HG02981 (cell line): ENCODE measurements at regions not wholly inside any gene's neighbourhood (a gene's known extent, or its start where the extent isn't known, plus 50 kb on each side); places are given as distances from the start of the nearest gene placed in this dataset.

Experiments used
- ATAC-seq: cut with Tn5 transposase; IDR thresholded peaks from one replicate; pipeline ENCODE4 v1.9.1; 2021; ENCODE audit warnings: mild to moderate bottlenecking, moderate library complexity; ENCODE audit not compliant: unreplicated experiment

DNA sequence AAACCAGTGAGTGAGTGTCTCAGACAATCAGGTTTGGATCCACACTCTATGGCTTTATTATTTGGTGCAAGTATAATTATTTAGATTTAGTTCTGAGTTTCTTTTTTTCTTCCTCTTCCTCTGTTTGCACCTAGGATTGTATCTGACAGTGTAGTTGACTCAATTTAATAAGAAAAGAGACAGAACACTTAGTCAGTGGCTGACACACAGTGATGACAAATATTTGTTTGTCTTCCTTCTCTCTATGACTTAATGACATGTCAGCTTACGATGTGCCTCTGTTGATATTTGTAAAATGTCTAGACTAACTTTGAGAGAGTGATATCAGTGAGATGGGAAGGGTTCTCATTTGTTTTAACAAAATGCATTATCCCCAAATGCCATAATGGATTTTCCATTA, 129.5 kb upstream of the SLC10A2 start:
- ATAC-seq, result no peak

DNA sequence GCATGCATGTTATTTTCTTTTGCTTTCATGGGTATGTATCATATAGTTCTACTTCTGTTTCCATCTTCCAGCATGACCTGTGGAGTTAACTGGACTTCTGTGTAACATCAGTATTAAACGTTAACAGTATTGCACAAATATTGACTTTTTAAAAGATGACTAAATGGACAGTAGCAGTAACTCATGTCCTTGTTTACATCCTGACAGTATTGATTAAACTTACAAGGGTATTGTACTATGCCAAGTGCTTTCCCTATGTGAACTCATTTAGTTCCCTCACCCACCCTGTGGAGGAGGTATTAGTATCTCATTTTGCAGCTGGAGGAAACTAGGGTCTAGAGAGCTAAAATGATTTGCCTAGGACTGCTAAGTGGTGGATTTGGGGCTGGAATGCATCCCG, 128.7 kb upstream of the SLC10A2 start:
- no peak for ATAC-seq

DNA sequence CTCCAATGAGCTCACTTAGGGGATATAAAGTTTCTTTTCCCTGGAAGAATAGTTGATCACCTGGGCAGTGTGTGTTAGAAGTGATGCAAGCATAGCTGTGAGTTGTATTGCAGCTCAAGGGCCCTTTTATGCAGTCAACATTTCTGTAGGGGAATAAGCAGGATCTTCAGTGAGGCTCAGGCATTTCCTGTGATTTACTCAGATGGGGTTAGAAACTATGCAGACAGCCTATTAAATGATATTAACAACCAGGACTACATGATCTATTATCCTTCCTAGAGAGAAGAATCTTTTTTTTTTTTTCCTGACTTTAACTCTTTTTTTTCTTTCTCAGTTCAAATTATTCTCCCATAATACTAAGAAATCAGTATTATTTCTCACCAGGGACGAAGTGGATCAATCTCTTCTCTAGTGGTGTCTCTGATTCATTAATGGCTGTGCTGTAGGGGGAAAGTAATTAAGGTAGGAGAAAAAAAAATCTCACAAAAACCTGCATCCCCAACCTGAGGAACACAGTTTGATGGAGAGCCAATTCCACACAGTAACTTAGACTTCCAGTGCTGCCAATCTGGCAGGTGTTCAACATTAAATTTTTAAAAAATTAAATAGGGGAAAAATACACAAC, 126.4 kb upstream of the SLC10A2 start:
- ATAC-seq, result no peak

DNA sequence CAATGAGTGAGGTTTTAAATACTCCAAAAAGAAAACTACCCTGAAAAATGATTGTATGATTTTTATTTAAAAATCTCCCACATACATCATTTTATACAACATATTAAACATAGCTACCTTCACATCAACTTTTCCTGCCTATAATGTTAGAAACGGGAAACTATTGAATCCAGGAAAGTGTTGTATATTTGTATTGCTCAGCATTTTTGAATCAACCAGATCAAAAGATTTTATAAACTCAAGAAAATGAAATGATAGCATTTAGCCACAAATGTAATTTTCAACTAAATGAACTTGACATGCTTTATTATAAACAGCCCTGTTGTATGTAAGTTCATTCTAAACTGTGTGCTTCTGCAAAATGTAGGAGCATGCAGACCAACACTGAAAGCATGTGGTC, 124.6 kb upstream of the SLC10A2 start:
- ATAC-seq, result no peak

DNA sequence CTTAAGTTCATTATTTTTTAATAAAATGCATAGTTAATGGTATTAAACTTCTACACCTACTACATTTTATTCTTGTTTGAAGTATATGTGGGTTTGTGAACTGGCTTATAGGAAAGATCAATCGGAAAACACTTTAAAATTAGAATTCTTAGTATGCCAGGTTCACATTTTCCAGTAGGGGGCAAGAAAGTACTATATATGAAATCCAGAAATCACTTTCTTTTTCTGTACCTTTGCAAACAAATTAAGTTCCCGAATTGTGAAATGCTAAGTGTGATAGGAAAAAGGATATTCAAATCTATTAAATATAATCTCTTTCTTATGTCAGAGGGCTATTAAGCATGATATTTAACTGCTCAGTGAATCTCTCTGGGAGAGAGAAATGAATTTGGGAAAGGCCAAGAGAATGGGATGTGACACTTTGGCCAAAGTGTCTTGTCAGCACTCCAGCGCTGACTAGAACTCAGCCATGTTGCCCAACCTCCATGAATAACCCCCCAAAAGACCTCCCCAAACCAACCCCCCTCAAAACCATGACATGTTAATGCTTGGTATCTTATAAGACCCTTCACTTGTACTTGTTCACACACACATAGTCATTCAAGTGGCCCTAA, 122.6 kb upstream of the SLC10A2 start:
- peak; percentile 41 for ATAC-seq

DNA sequence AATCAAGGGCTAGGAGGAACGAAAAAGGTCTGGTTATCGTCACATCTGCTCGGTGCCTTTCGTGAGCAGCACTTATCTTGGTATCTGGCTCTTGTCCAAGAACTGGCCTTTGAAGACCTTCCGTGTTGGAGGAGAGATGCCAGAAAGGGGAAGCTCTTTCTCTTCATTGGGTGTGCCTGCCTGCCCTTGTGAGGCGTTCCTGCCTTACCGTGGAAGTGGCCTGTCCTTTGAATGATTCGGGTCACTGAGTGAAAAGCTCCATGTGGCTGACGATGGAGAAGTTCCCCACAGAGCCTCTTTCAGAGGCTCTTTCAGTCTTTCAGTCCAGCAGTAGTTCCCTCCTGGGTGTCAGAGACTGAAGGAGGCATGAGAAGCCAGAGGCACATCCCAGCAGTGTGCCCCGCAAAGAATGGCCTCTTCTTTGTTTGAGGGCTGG, 121.5 kb upstream of the SLC10A2 start:
- ATAC-seq, result no peak

DNA sequence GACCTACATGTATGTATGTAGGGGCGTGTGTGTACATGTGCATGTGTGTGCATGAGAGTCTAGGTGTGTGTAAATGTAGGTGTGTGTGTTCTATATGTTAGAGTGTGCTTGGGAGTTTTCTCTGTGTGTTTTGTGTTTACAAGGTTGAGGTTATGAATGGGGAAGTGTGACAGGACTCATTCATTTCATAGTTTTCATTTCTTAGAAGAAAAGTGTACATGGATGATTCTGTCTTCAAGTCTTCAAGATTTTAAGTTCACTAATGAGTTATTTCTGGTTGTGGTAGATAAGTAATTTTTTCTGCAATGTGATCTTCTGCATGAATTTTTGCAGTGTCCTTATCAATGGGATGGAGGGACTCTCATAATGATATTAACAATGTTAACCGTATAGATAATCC, 118.2 kb upstream of the SLC10A2 start:
- ATAC-seq, result peak; percentile 55

DNA sequence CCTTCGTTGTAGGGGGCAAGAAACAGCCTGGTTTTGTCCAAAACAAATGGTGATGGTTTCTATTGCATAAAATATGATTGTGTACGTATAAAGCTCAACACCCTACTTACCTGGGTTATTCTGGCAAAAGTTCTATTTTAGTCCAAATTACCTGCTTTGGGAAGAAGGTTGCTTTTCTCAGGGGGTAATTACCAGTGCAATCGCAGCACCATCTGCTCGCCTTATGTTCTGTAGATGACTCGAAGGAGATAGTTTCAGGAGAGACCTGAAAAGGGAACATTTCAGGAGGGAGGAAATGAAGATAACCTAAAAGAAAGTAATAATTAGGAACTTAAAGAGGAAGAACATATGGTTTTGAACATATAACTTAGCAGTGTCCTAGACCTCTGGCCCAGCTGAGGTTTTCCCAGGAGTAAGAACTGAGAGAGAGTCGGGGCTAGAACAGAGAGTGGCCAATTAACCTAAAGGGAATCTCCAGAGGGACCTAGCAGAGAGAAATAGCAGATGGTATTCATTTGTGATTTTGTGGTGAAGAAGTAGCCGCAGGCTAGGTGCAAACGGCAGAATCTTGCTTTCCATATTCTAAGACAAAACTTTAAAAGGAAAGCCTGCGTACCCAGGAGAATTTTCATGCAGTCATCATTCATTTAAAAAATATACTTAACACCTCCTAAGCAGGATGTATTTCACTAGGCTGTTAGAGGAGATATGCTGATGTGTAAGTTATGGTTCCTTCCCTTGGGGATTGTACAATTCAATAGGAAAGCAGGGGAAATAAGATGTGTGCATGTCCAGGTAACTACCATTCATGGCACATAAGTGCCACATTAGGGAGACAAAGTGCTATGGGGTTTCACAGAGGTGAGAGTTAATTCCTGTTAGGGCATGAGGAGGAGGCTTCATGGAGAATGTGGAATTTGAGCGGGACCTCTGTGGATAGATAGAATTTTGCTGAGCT, 113.0 kb upstream of the SLC10A2 start:
- no peak for ATAC-seq

DNA sequence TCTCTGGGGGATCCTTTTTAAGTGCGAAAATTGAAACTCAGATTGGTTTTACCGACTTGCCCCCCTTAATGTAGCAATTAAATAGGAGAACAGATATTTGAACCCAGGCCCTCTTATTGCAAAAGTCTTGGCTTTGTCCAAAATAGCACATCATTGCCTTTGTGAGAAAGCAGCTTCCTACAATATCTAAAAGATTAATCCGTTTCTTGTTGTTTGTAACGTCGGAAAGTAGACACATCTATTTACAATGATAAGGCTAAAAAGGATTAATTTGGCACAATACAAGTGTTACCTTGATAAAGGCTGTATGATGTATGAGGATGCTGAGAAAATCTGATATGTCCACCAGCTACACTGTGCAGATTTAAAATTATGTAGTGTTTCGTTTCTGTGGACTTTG, 108.7 kb upstream of the SLC10A2 start:
- no peak for ATAC-seq

DNA sequence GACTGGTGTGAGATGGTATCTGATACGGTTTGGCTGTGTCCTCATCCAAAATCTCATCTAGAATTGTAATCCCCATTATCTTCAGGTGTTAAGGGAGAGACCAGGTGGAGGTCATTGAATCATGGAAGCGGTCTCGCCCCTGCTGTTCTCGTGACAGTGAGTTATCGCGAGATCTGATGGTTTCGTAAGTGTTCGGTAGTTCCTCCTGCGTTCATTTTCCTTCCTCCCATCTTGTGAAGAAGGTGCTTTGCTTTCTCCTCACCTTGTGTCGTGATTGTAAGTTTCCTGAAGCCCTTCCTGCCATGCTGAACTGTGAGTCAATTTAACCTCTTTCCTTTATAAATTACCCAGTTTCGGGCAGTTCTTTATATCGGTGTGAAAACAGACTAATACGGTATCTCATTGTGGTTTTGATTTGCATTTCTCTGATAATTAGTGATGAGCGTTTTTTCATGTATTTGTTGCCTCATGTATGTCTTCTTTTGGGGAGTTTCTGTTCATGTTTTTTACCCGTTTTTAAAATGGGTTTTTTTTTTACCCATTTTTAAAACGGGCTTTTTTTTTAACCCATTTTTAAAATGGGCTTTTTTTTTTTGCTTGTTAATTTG, 102.8 kb upstream of the SLC10A2 start:
- no peak for ATAC-seq

DNA sequence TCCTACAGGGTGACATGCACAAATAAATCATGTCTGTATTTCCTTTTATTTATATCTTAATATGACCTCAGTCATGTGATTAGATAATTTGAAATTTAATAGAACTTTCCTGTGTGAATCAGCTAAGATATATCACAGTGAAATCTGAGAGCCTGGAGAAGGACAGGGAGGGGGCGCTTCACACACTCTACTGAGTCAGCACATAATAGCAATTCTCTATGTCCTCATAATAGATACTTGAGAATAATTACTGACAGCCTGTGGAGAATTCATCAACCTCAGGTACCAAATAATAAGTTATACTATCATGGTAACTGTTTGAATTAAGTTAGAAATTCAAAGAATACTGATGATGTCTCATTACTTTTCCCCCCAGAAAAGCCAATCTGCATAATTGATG, 98.0 kb upstream of the SLC10A2 start:
- ATAC-seq, result no peak

DNA sequence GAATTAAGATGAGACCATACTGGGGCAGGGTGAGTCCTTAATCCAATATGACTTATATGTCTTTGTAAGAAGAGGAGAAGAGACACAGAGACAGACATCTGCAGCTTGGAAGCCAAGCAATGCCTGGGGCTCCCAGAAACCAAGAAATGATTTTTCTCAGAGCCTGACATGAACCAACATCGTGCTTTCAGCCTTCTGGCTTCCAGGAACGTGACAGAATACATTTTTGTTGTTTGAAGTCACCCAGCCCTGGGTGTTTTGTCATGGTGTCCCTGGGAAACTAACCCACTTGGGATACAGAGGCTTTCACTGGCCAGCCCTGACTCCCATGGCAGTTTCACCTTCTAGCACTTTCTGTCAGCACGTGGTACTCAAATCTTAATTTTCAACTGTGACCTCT, 95.3 kb upstream of the SLC10A2 start:
- no peak for ATAC-seq

DNA sequence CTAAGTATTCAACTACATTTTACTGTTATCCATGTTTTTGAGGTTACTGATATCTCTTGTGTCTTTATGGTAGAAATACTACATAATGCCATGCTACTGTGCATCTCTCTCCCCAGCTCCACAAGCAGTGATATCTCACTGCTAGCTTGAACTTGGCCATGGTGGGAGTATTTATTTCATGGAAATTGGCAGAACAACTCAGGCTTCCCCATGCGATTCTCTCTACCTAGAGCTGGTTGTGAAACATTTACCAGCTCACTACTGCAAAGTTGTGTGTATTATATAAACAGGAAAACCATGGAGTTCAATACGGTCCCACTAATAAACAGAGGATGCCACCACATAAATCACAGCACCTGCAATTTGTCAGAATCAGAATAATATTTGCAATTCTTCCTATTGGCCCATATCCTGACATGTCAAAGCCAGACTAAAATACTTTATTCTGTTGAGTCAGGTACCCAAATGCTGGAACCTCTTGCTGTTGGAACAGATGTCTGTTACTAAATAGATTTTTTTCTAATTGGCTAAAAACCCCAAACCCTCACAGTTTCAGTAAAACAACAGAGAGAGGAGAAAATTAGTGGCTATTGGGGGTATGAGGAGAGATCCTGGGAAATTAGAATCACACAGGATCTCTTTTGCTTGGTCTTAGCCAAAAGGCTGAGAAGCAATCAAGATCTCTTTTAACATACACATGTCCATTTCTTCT, 91.4 kb upstream of the SLC10A2 start:
- no peak for ATAC-seq

DNA sequence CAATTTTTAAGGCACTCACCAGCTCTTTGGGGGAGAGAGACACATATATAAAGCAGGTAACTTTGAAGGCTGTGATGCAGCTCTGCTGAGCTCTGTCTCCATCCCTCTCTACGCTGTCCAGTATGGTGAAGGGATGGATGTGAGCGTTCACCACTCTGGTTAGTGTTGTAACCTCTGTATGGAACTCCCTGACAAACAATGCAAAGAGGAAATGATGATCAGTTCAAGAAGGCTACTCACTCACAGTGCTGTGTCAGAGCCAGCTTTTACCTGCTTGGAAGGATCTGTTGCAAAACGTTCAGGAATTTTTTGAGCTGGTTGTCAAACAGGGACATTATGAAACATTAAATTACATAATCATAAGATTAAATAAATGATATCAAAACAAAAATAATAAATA, 90.8 kb upstream of the SLC10A2 start:
- no peak for ATAC-seq

DNA sequence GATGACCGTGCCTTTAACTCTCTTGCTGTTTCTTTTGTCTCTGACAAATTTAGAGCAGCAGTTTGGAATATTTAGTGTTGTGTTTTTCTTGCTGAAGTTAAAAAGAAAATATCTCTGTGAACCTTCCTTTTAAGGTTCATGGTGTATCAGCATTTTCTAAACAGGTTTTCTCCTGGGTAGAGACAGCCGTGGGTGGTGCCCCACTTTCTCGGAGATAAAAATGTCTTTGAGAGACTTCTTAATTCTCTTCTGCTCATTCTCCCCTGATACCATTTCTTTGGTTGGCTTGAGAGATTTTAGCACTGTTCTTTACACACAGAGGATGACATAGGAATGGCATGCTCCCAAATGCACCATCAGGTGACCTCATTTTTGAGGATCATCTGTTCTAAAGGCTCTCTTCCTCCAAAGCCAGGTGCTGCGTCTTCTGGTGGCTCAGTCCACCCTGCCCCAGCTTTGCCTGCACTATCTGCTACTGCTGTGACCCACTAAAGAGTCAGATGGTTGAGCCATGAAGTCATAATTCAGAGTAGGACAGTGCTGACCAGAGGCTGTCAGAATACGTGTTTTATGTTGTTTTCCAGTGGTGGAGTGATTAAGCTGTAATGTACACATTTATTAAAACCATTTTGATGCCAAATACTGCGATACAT, 90.3 kb upstream of the SLC10A2 start:
- ATAC-seq, result no peak

DNA sequence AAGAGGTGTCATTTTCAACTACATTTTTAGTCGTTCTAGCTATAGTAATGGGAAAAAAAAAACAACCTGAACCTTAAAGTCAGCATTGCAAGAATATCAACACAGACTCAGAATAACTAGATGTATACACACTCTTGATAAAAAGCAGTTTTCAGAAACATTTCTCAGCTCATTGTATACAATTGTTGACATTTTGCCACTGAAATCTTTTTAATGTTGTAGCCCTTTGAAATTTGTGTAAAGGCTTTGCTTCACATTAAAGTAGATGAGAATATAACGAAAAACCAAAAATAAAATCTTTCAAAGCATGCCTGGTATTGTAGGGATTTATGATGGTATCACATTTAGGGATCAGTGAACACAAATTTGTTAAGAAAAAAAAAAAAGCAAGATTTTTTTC, 87.2 kb upstream of the SLC10A2 start:
- ATAC-seq, result no peak

DNA sequence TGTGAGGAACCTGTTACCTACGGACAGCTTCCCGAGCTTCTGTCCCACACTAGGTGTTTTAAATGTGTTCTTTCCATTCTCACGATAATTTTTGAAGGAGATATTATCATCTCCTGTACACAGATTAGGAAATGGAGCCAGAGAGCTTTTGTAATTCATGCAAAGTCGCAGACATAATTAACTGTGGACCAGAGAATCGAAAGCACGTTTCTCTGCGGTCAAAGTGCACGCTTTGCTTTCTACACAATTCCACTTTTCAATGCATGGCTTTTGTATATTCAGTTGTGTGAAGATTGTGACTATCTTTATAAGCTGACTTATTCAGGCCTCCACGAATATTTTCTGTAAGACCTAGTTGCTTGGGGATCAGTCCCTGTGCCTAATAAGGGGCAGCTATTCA, 81.7 kb upstream of the SLC10A2 start:
- no peak for ATAC-seq

DNA sequence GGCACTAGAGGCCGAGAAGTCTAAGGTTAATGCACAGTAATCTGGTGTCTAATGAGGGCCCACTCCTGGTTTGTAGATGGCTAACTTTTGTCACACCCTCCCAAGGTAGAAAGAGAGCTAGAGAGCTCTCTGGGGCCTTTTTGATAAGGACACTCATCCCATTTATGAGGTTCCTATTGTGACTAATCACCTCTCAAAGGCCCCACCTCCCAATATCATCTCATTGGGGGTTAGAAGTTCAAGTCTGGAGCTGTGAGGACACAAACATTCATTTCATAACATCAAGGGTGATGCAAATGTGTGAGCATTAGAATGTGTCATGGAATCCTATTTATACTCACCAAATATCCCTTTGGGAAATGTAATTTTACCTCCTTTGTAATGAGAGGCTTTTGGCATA, 79.2 kb upstream of the SLC10A2 start:
- no peak for ATAC-seq

DNA sequence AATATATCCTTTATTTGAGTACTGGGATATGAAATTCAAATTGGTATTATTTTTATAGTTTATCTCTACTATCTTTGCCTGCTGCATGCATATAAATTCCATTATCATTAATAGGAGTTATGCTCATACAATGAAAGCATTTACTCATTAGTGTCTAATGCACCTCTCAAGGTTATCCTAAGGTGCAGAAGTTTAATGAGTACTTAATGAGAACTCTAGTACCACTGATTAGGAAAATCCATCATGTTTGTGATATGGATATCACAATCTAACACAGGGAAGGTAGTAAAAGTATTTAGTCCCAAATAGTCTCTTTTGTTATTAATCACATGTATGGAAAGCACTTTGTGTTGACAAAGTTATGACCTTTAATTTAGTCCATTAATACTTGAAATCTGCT, 77.2 kb upstream of the SLC10A2 start:
- no peak for ATAC-seq

DNA sequence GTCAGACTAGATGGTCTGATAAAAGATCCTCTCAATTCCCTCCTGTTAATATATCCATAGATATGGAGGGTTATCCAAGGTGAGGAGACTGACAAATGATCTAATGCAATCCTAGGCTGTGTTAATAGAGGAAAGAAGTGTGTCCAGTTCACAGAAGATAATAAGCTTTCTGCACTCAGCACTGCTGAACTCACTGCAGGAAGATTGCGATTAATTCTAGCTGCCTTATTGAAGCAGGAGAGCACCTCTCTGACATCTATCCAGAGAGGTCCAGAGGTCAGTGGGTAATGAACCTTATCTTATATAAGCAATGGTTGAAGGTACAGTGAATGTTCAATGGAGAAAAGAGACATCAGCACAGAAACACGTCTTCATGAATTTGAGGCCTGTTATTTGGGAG, 75.9 kb upstream of the SLC10A2 start:
- no peak for ATAC-seq
